A549 (cell line): ENCODE measurements at regions not wholly inside any gene's neighbourhood (a gene's known extent, or its start where the extent isn't known, plus 50 kb on each side); places are given as distances from the start of the nearest gene placed in this dataset.

ENCODE experiments used
- ATAC-seq, 2 experiments: fragments of 200-7000 bp in 1 of 2; fragments of >200 bp in 1 of 2; cut with Nextera tagmentation in 1 of 2; cut with Tn5 transposase in 1 of 2; 3 replicates each; pipeline versions ENCODE4 v1.8.0 to v1.9.1; 2018 to 2020; ENCODE audit warnings: mild to moderate bottlenecking in 1 of 2, moderate library complexity in 1 of 2
- CTCF ChIA-PET: fragments of 300-600 bp; sonication (Branson Sonifier 250); formaldehyde crosslinking; extraction: SDS; loops from one replicate; lab custom pipeline; 2021; ENCODE audit warnings: antibody characterized with exemption, inconsistent platforms; lab: Yijun Ruan, JAX
- POLR2A ChIA-PET: fragments of 350-600 bp; formaldehyde crosslinking; extraction: SDS; loops from one replicate; lab custom pipeline; 2021; ENCODE audit warnings: antibody characterized with exemption, inconsistent platforms; lab: Yijun Ruan, JAX
- DNase-seq, 2 experiments: peaks; one replicate each; pipeline versions ENCODE4 v3.0.0 to v3.0.0-alpha.2; 2011 to 2016; ENCODE audit warnings: low read depth in 1 of 2, low spot score in 1 of 2
- FAIRE-seq: peaks from 2 replicates; lab custom pipeline; 2011; peaks lifted over from hg19 to GRCh38; lab: Jason Lieb, UNC
- H3K27ac ChIP-seq, 2 experiments: fragments of >200 bp; sonication (Bioruptor Twin); formaldehyde crosslinking; 3 replicates each; pipeline ENCODE4 v1.5.1; 2016 to 2017
- H3K4me1 ChIP-seq: fragments of >200 bp; sonication (Bioruptor Twin); formaldehyde crosslinking; 3 replicates; pipeline ENCODE4 v1.6.1; 2016
- H3K4me2 ChIP-seq: fragments of >200 bp; sonication (Bioruptor Twin); formaldehyde crosslinking; 3 replicates; pipeline ENCODE4 v1.6.1; 2016
- H3K4me3 ChIP-seq: fragments of >200 bp; sonication (Bioruptor Twin); formaldehyde crosslinking; 3 replicates; pipeline ENCODE4 v1.5.1; 2016
- H3K9me3 ChIP-seq: fragments of >200 bp; sonication (Bioruptor Twin); formaldehyde crosslinking; 3 replicates; pipeline ENCODE4 v1.6.1; 2016
- BHLHE40 ChIP-seq: IDR thresholded peaks from 2 replicates; pipeline ENCODE4 v1.6.1; 2012; ENCODE audit warnings: low read depth, low read length, inconsistent platforms
- CEBPB ChIP-seq, 2 experiments: fragments of >200 bp in 1 of 2; sonication (Bioruptor Twin) in 1 of 2; formaldehyde crosslinking in 1 of 2; IDR thresholded peaks; 2 replicates each; pipeline ENCODE4 v1.6.1; 2012 to 2016
- CHD2 ChIP-seq: fragments of 150-350 bp; IDR thresholded peaks from 2 replicates; pipeline ENCODE4 v1.6.1; 2014; ENCODE audit warnings: low read length; ENCODE audit not compliant: partially characterized antibody
- EHF ChIP-seq: fragments of 250-450 bp; sonication (Bioruptor Pico); IDR thresholded peaks from 2 replicates; pipeline ENCODE4 v1.5.0; 2020; ENCODE audit warnings: mild to moderate bottlenecking
- ESRRA ChIP-seq: fragments of 150-350 bp; IDR thresholded peaks from 2 replicates; pipeline ENCODE4 v1.6.1; 2014; ENCODE audit warnings: mild to moderate bottlenecking, low read length, borderline replicate concordance
- HDAC2 ChIP-seq: fragments of 200-600 bp; sonication (generic); IDR thresholded peaks from 2 replicates; pipeline ENCODE4 v1.6.1; 2016
- HEYL ChIP-seq: fragments of 250-450 bp; sonication (Bioruptor Pico); IDR thresholded peaks from 2 replicates; pipeline ENCODE4 v1.8.0; 2021; ENCODE audit warnings: mild to moderate bottlenecking, moderate library complexity
- HOXA7 ChIP-seq: fragments of 250-450 bp; sonication (Bioruptor Pico); IDR thresholded peaks from 2 replicates; pipeline ENCODE4 v1.5.0; 2020; ENCODE audit warnings: mild to moderate bottlenecking, moderate library complexity
- HOXB13 ChIP-seq: fragments of 250-450 bp; sonication (Bioruptor Pico); IDR thresholded peaks from 2 replicates; pipeline ENCODE4 v1.5.0; 2020; ENCODE audit warnings: low read depth, mild to moderate bottlenecking, moderate library complexity
- HOXB5 ChIP-seq: fragments of 250-450 bp; sonication (Bioruptor Pico); IDR thresholded peaks from 2 replicates; pipeline ENCODE4 v1.5.0; 2020; ENCODE audit warnings: mild to moderate bottlenecking, moderate library complexity
- JUN ChIP-seq, 2 experiments: fragments of >200 bp; sonication (Bioruptor Twin); formaldehyde crosslinking; IDR thresholded peaks; 2 replicates in 1 of 2; 3 replicates in 1 of 2; pipeline ENCODE4 v1.6.1; 2016 to 2017
- KDM1A ChIP-seq: fragments of 200-600 bp; sonication (generic); IDR thresholded peaks from 2 replicates; pipeline ENCODE4 v1.6.1; 2016; ENCODE audit warnings: low read depth, mild to moderate bottlenecking
- MAFK ChIP-seq: fragments of 450-650 bp; IDR thresholded peaks from 2 replicates; pipeline ENCODE4 v1.6.1; 2014; ENCODE audit not compliant: partially characterized antibody
- MAX ChIP-seq: IDR thresholded peaks from 2 replicates; pipeline ENCODE4 v1.6.1; 2012
- PBX3 ChIP-seq: IDR thresholded peaks from 2 replicates; pipeline ENCODE4 v1.6.1; 2012
- POLR2A ChIP-seq: IDR thresholded peaks from 2 replicates; pipeline ENCODE4 v1.6.1; 2012; ENCODE audit warnings: mild to moderate bottlenecking, low read length
- RAD21 ChIP-seq, 2 experiments: fragments of >200 bp in 1 of 2; sonication (Bioruptor Twin) in 1 of 2; formaldehyde crosslinking in 1 of 2; IDR thresholded peaks in 1 of 2; conservative IDR thresholded peaks in 1 of 2; 2 replicates in 1 of 2; 3 replicates in 1 of 2; pipeline ENCODE4 v1.6.1; 2012 to 2018; ENCODE audit warnings: inconsistent platforms in 1 of 2
- RFX5 ChIP-seq: fragments of 450-650 bp; IDR thresholded peaks from 2 replicates; pipeline ENCODE4 v1.7.1; 2014; ENCODE audit warnings: antibody characterized with exemption, mild to moderate bottlenecking, moderate library complexity
- RNF2 ChIP-seq: fragments of 200-600 bp; sonication (generic); IDR thresholded peaks from 2 replicates; pipeline ENCODE4 v1.6.1; 2016; ENCODE audit warnings: low read depth, mild to moderate bottlenecking, antibody characterized with exemption, moderate library complexity, borderline replicate concordance
- SREBF2 ChIP-seq: fragments of 450-650 bp; IDR thresholded peaks from 2 replicates; pipeline ENCODE4 v1.6.1; 2014; ENCODE audit warnings: mild to moderate bottlenecking, moderate library complexity
- ZFP36 ChIP-seq: fragments of 450-650 bp; IDR thresholded peaks from 2 replicates; pipeline ENCODE4 v1.6.1; 2014; ENCODE audit warnings: borderline replicate concordance; ENCODE audit not compliant: partially characterized antibody
- ZNF302 ChIP-seq: fragments of 250-450 bp; sonication (Bioruptor Pico); IDR thresholded peaks from 2 replicates; pipeline ENCODE4 v1.9.0; 2021; ENCODE audit warnings: inconsistent platforms, mild to moderate bottlenecking, moderate library complexity
- WGBS: methylation state at CpG from one replicate; pipeline ENCODE4 v1.1.6; 2017; ENCODE audit errors: missing lambda C conversion rate; 5-methylcytosine and 5-hydroxymethylcytosine counted together
- TF ChIP-seq, protein P1 (sequence below): fragments of 150-350 bp; IDR thresholded peaks from 2 replicates; pipeline ENCODE4 v1.6.1; 2014; ENCODE audit warnings: low read depth, mild to moderate bottlenecking, low read length
- TF ChIP-seq, protein P2 (sequence below): IDR thresholded peaks from 2 replicates; pipeline ENCODE4 v1.6.1; 2012; ENCODE audit warnings: low read depth, borderline replicate concordance

DNA sequence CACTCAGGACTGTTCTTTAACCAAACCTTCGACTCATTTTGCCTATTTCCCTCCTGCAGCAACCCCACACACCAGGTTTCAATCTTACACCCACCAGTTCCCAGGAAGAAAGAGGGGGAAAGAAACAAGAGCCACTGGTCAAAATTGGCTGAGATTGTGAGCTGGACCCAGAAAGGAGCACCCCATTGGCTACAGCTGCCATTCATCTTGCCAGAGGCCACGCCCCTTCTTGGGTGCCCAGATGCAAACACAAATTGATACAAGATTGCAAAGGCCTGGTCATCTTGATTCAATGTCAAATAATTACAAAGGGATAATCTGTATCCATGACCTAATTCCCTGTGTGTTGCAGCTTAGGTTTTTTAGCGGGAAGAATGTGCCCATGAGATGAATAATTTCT is 258.4 kb downstream of the LIG4 start:
- TF ChIP-seq PBX3 (no peak), HDAC2 (no peak), ZNF302 (CRISPR knock-in tag) (no peak), MAX (no peak), RAD21 (conservative IDR thresholded peaks at IDR 0.05 in 1 of 2, IDR thresholded peaks at IDR 0.05 in 1 of 2) (no peak)
- TF ChIP-seq, protein P1, sequence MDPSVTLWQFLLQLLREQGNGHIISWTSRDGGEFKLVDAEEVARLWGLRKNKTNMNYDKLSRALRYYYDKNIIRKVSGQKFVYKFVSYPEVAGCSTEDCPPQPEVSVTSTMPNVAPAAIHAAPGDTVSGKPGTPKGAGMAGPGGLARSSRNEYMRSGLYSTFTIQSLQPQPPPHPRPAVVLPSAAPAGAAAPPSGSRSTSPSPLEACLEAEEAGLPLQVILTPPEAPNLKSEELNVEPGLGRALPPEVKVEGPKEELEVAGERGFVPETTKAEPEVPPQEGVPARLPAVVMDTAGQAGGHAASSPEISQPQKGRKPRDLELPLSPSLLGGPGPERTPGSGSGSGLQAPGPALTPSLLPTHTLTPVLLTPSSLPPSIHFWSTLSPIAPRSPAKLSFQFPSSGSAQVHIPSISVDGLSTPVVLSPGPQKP = no peak
- TF ChIP-seq, all 56 proteins: peak for 0
- no peaks in the 10 kb centered on the region for H3K9me3 ChIP-seq
- ATAC-seq = no peak
- no peak overlapping the region for H3K4me2 ChIP-seq
- no peak for FAIRE-seq
- no peaks in the 10 kb centered on the region for H3K4me1 ChIP-seq
- H3K4me3 ChIP-seq = no peak overlapping the region
- DNase-seq = no peak
- H3K27ac ChIP-seq = no peak overlapping the region
- ChIA-PET CTCF (no interaction called here), POLR2A (no interaction called here)
- WGBS = 16% methylated on average over 3 of the region's 3 CpGs

GRCh38 chr13:107942030-107942617 is 273.2 kb downstream of the LIG4 start:
- FAIRE-seq = no peak
- POLR2A ChIA-PET = no interaction called here
- CTCF ChIA-PET = no interaction called here

GRCh38 chr13:107941345-107942029 is 273.8 kb downstream of the LIG4 start:
- H3K4me1 ChIP-seq = no peaks in the 10 kb centered on the region
- no CpG with 5 or more reads among the region's 2 CpGs for WGBS
- DNase-seq (no peak), ATAC-seq (no peak)
- TF ChIP-seq RAD21 (conservative IDR thresholded peaks at IDR 0.05 in 1 of 2, IDR thresholded peaks at IDR 0.05 in 1 of 2) (no peak), MAFK (no peak), EHF (CRISPR knock-in tag) (no peak), SREBF2 (no peak), KDM1A (no peak), POLR2A (no peak), HOXB5 (CRISPR knock-in tag) (no peak), PBX3 (no peak), ZNF302 (CRISPR knock-in tag) (no peak), RNF2 (no peak), HDAC2 (no peak), MAX (no peak), ZFP36 (no peak), CHD2 (no peak), JUN (IDR thresholded peaks at IDR 0.05) (no peak)
- TF ChIP-seq, protein P2, sequence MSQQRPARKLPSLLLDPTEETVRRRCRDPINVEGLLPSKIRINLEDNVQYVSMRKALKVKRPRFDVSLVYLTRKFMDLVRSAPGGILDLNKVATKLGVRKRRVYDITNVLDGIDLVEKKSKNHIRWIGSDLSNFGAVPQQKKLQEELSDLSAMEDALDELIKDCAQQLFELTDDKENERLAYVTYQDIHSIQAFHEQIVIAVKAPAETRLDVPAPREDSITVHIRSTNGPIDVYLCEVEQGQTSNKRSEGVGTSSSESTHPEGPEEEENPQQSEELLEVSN = no peak
- TF ChIP-seq, all 56 proteins: peak for 0
- Histone ChIP-seq H3K9me3 (no peaks in the 10 kb centered on the region), H3K4me2 (no peak overlapping the region), H3K27ac (no peak overlapping the region), H3K4me3 (no peak overlapping the region)
- ChIA-PET POLR2A (no interaction called here), CTCF (no interaction called here)
- FAIRE-seq = no peak

More at GRCh38 chr13:107942030-107942617, 273.2 kb downstream of the LIG4 start:
- no peak overlapping the region for H3K27ac ChIP-seq
- H3K4me3 ChIP-seq = no peak overlapping the region
- DNase-seq = no peak
- TF ChIP-seq RFX5 (no peak), BHLHE40 (no peak), HEYL (CRISPR knock-in tag) (no peak), CEBPB (IDR thresholded peaks at IDR 0.05) (no peak), ESRRA (no peak), HOXB13 (no peak), KDM1A (no peak), EHF (CRISPR knock-in tag) (no peak), HOXA7 (CRISPR knock-in tag) (no peak)
- TF ChIP-seq, all 56 proteins: peak for 0
- Histone ChIP-seq H3K4me2 (no peak overlapping the region), H3K4me1 (no peaks in the 10 kb centered on the region), H3K9me3 (no peaks in the 10 kb centered on the region)
- no peak for ATAC-seq
- 9% methylated on average over 4 of the region's 4 CpGs for WGBS
